OCI-LY1 (cell line): ENCODE measurements at regions not wholly inside any gene's neighbourhood (a gene's known extent, or its start where the extent isn't known, plus 50 kb on each side); places are given as distances from the start of the nearest gene placed in this dataset.

Experiments
- H2AFZ ChIP-seq: fragments of 200-600 bp; sonication (generic), shearing (Covaris generic); 2 replicates; pipeline ENCODE4 v1.6.0; 2014; ENCODE audit warnings: antibody characterized with exemption, mild to moderate bottlenecking, low read length
- H3F3A ChIP-seq: fragments of 200-600 bp; sonication (generic), shearing (Covaris generic); 2 replicates; pipeline ENCODE4 v1.6.0; 2014; ENCODE audit warnings: mild to moderate bottlenecking, antibody characterized with exemption, low read length, moderate library complexity; ENCODE audit not compliant: insufficient read depth
- H3K27ac ChIP-seq: fragments of 200-600 bp; sonication (generic); 2 replicates; pipeline ENCODE4 v1.5.1; 2014; ENCODE audit warnings: low read length, mixed run types, mild to moderate bottlenecking, low read depth; ENCODE audit not compliant: poor library complexity, severe bottlenecking
- H3K27me3 ChIP-seq: fragments of 200-600 bp; sonication (generic); 2 replicates; pipeline ENCODE4 v1.6.0; 2014; ENCODE audit warnings: antibody characterized with exemption, mild to moderate bottlenecking, low read length, moderate library complexity; ENCODE audit not compliant: insufficient read depth
- H3K36me3 ChIP-seq: fragments of 200-600 bp; sonication (generic); 2 replicates; pipeline ENCODE4 v1.6.1; 2014; ENCODE audit warnings: mild to moderate bottlenecking, antibody characterized with exemption, low read length, moderate library complexity, mixed read lengths; ENCODE audit not compliant: insufficient read depth
- H3K4me1 ChIP-seq: fragments of 200-600 bp; sonication (generic); 2 replicates; pipeline ENCODE4 v1.5.1; 2014; ENCODE audit warnings: mild to moderate bottlenecking, low read length, moderate library complexity; ENCODE audit not compliant: insufficient read depth, severe bottlenecking
- H3K4me2 ChIP-seq: fragments of 200-600 bp; sonication (generic), shearing (Covaris generic); 2 replicates; pipeline ENCODE4 v1.6.1; 2014; ENCODE audit warnings: low read length
- H3K4me3 ChIP-seq: fragments of 200-600 bp; sonication (generic); 2 replicates; pipeline ENCODE4 v1.5.1; 2014; ENCODE audit warnings: low read length, low read depth, mild to moderate bottlenecking, mixed read lengths; ENCODE audit not compliant: poor library complexity, severe bottlenecking
- H3K79me2 ChIP-seq: fragments of 200-600 bp; shearing (Covaris generic); 2 replicates; pipeline ENCODE4 v1.6.1; 2016; ENCODE audit warnings: mixed run types, low read length, mixed read lengths; ENCODE audit not compliant: insufficient read depth
- H3K9ac ChIP-seq: fragments of 200-600 bp; sonication (generic), shearing (Covaris generic); 2 replicates; pipeline ENCODE4 v1.6.1; 2014; ENCODE audit warnings: mild to moderate bottlenecking, low read length, mixed read lengths
- H3K9me2 ChIP-seq: fragments of 200-600 bp; sonication (generic), shearing (Covaris generic); 2 replicates; pipeline ENCODE4 v1.6.1; 2014; ENCODE audit warnings: low read depth, mild to moderate bottlenecking, low read length, mixed read lengths
- H3K9me3 ChIP-seq: fragments of 200-600 bp; shearing (Covaris generic); 2 replicates; pipeline ENCODE4 v1.6.1; 2014; ENCODE audit warnings: low read length, mixed read lengths
- H4K20me1 ChIP-seq: fragments of 200-600 bp; sonication (generic), shearing (Covaris generic); 2 replicates; pipeline ENCODE4 v1.6.0; 2016; ENCODE audit warnings: mild to moderate bottlenecking, low read length; ENCODE audit not compliant: insufficient read depth
- CTCF ChIP-seq: fragments of 200-600 bp; sonication (generic), shearing (Covaris generic); IDR thresholded peaks from 2 replicates; pipeline ENCODE4 v1.5.1; 2017; ENCODE audit warnings: mild to moderate bottlenecking, antibody characterized with exemption, low read length, moderate library complexity, mixed read lengths
- EZH2 ChIP-seq: fragments of 200-600 bp; sonication (generic), shearing (Covaris generic); IDR thresholded peaks from 2 replicates; pipeline ENCODE4 v1.8.0; 2017; ENCODE audit warnings: borderline replicate concordance, mixed run types, mild to moderate bottlenecking, antibody characterized with exemption, low read length, moderate library complexity, mixed read lengths

DNA sequence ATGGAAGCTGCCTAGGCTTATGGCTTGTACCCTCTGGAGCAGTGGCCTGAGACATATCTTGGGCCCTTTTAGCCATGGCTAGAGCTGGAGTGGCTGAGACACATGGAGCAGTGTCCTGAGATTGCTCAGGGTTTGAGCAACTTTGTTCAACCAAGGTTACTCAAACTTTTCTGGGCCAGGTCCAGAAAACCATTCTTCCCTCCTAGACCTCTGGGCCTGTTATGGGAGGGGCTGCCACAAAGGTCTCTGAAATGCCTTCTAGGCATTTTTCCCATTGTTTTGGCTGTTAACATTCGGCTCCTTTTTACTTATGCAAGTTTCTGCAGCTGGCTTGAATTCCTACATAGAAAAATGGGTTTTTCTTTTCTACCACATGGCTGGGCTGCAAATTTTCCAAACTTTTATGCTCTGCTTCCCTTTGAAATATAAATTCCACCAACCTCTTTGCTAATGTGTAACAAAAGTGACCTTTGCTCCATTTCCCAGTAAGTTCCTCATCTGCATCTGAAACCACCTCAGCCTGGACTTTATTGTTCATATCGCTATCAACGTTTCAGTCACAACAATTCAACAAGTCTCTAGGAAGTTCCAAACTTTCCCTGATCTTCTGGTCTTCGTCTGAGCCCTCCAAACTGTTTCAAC, 84.9 kb upstream of the MAP4K3 start:
- no peak overlapping the region for H2AFZ ChIP-seq
- no peak overlapping the region for H3K9ac ChIP-seq
- H3F3A ChIP-seq = no peaks in the 10 kb centered on the region
- H4K20me1 ChIP-seq = no peaks in the 10 kb centered on the region
- H3K27me3 ChIP-seq = no peaks in the 10 kb centered on the region
- TF ChIP-seq EZH2 = no peak
- H3K79me2 ChIP-seq = no peaks in the 10 kb centered on the region
- H3K9me3 ChIP-seq = peaks cover 3% of the 10 kb centered on the region; the same call in 1 of the 2 replicates
- no peaks in the 10 kb centered on the region for H3K36me3 ChIP-seq
- no peak overlapping the region for H3K4me3 ChIP-seq
- no peak overlapping the region for H3K4me2 ChIP-seq
- no peak overlapping the region for H3K27ac ChIP-seq
- H3K9me2 ChIP-seq = no peaks in the 10 kb centered on the region
- peaks cover 20% of the 10 kb centered on the region for H3K4me1 ChIP-seq

GRCh38 chr2:39522518-39522877, 85.4 kb upstream of the MAP4K3 start:
- Histone ChIP-seq H3K27me3 (no peaks in the 10 kb centered on the region), H3K79me2 (no peaks in the 10 kb centered on the region), H2AFZ (no peak overlapping the region), H3K9ac (no peak overlapping the region), H3K9me3 (peaks cover 3% of the 10 kb centered on the region; the same call in 1 of the 2 replicates), H4K20me1 (no peaks in the 10 kb centered on the region), H3K27ac (no peak overlapping the region), H3K4me3 (no peak overlapping the region), H3K9me2 (no peaks in the 10 kb centered on the region), H3K4me2 (no peak overlapping the region), H3K4me1 (peaks cover 25% of the 10 kb centered on the region), H3K36me3 (no peaks in the 10 kb centered on the region), H3F3A (no peaks in the 10 kb centered on the region)
- no peak for TF ChIP-seq EZH2
- TF ChIP-seq CTCF = no peak

- no peak overlapping the region for H3K4me3 ChIP-seq
- H3K79me2 ChIP-seq = no peaks in the 10 kb centered on the region
- no peak overlapping the region for H3K4me2 ChIP-seq
- H3K4me1 ChIP-seq = peaks cover 28% of the 10 kb centered on the region
- no peaks in the 10 kb centered on the region for H3F3A ChIP-seq
- no peak overlapping the region for H3K9ac ChIP-seq
- H3K9me2 ChIP-seq = no peaks in the 10 kb centered on the region
- H3K9me3 ChIP-seq = peaks cover 3% of the 10 kb centered on the region; the same call in 1 of the 2 replicates
- no peak overlapping the region for H2AFZ ChIP-seq
- H3K27ac ChIP-seq = no peak overlapping the region
- TF ChIP-seq CTCF (no peak), EZH2 (no peak)
- H3K27me3 ChIP-seq = no peaks in the 10 kb centered on the region
- no peaks in the 10 kb centered on the region for H3K36me3 ChIP-seq
- H4K20me1 ChIP-seq = no peaks in the 10 kb centered on the region
Observed at GRCh38 chr2:39523308-39524044, 86.4 kb upstream of the MAP4K3 start.
